Urinary bladder (tissue), 3 donors: ENCODE measurements at regions not wholly inside any gene's neighbourhood (a gene's known extent, or its start where the extent isn't known, plus 50 kb on each side); places are given as distances from the start of the nearest gene placed in this dataset.

Experiments used
- DNase-seq: peaks from one replicate; pipeline ENCODE4 v3.0.0-alpha.2; 2015; ENCODE audit errors: extremely low spot score
- H3K27ac ChIP-seq: one replicate; pipeline ENCODE4 v1.5.1; 2013; ENCODE audit warnings: low read depth, mild to moderate bottlenecking, moderate library complexity
- H3K36me3 ChIP-seq: one replicate; pipeline ENCODE4 v1.6.1; 2013; ENCODE audit warnings: mild to moderate bottlenecking, moderate library complexity; ENCODE audit not compliant: insufficient read depth
- H3K4me1 ChIP-seq: one replicate; pipeline ENCODE4 v1.6.1; 2013; ENCODE audit warnings: mild to moderate bottlenecking, moderate library complexity; ENCODE audit not compliant: insufficient read depth
- H3K4me3 ChIP-seq: one replicate; pipeline ENCODE4 v1.5.1; 2013; ENCODE audit warnings: low read depth, low read length
- WGBS: extraction: QIAGEN DNeasy Blood & Tissue Kit; methylation state at CpG from one replicate; pipeline ENCODE4 v1.1.7; 2013; 5-methylcytosine and 5-hydroxymethylcytosine counted together
- donor health status: healthy with polysubstance abuse.
- donor health status: healthy.

GRCh38 chr10:8225187-8225586 lies 170.7 kb downstream of the GATA3 start:
- 60% methylated on average over 3 of the region's 3 CpGs for WGBS
- no peak overlapping the region for H3K27ac ChIP-seq
- H3K4me1 ChIP-seq, result no peaks in the 10 kb centered on the region
- no peaks in the 10 kb centered on the region for H3K36me3 ChIP-seq
- no peak overlapping the region for H3K4me3 ChIP-seq
- peak; percentile 15 for DNase-seq

- Histone ChIP-seq H3K4me3 (no peak overlapping the region), H3K36me3 (no peaks in the 10 kb centered on the region), H3K27ac (no peak overlapping the region), H3K4me1 (no peaks in the 10 kb centered on the region)
- 87% methylated on average over 6 of the region's 6 CpGs for WGBS
- no peak for DNase-seq
Observed at GRCh38 chr10:8227246-8227645, 172.8 kb downstream of the GATA3 start.

- no peaks in the 10 kb centered on the region for H3K4me1 ChIP-seq
- 50% methylated on average over 3 of the region's 3 CpGs for WGBS
- no peaks in the 10 kb centered on the region for H3K36me3 ChIP-seq
- H3K4me3 ChIP-seq, result no peak overlapping the region
- no peak for DNase-seq
- H3K27ac ChIP-seq, result no peak overlapping the region
Observed at GRCh38 chr10:8229153-8229552, 174.7 kb downstream of the GATA3 start.

- Histone ChIP-seq H3K4me1 (no peaks in the 10 kb centered on the region), H3K4me3 (no peak overlapping the region), H3K36me3 (no peaks in the 10 kb centered on the region), H3K27ac (no peak overlapping the region)
- WGBS, result 95% methylated on average over 1 of the region's 1 CpG
- DNase-seq, result no peak
Observed at GRCh38 chr10:8230902-8231301, 176.4 kb downstream of the GATA3 start.

GRCh38 chr10:8233049-8233448 lies 178.6 kb downstream of the GATA3 start:
- Histone ChIP-seq H3K4me1 (no peaks in the 10 kb centered on the region), H3K27ac (no peak overlapping the region), H3K36me3 (no peaks in the 10 kb centered on the region), H3K4me3 (no peak overlapping the region)
- 70% methylated on average over 3 of the region's 3 CpGs for WGBS
- no peak for DNase-seq

- Histone ChIP-seq H3K4me1 (no peaks in the 10 kb centered on the region), H3K4me3 (no peak overlapping the region), H3K27ac (no peak overlapping the region), H3K36me3 (no peaks in the 10 kb centered on the region)
- WGBS, result 73% methylated on average over 7 of the region's 7 CpGs
- DNase-seq, result no peak
Observed at GRCh38 chr10:8233832-8234259, 179.4 kb downstream of the GATA3 start.

- no peak for DNase-seq
- H3K4me1 ChIP-seq, result no peaks in the 10 kb centered on the region
- 85% methylated on average over 25 of the region's 25 CpGs for WGBS
- no peak overlapping the region for H3K4me3 ChIP-seq
- no peak overlapping the region for H3K27ac ChIP-seq
- no peaks in the 10 kb centered on the region for H3K36me3 ChIP-seq
Observed at GRCh38 chr10:8235253-8236027, 181.0 kb downstream of the GATA3 start.

- DNase-seq, result no peak
- no peaks in the 10 kb centered on the region for H3K36me3 ChIP-seq
- H3K4me3 ChIP-seq, result no peak overlapping the region
- 44% methylated on average over 7 of the region's 7 CpGs for WGBS
- no peaks in the 10 kb centered on the region for H3K4me1 ChIP-seq
- H3K27ac ChIP-seq, result no peak overlapping the region
Observed at GRCh38 chr10:8238986-8239385, 184.5 kb downstream of the GATA3 start.

- WGBS, result 67% methylated on average over 2 of the region's 2 CpGs
- no peak for DNase-seq
- Histone ChIP-seq H3K27ac (no peak overlapping the region), H3K4me1 (no peaks in the 10 kb centered on the region), H3K4me3 (no peak overlapping the region), H3K36me3 (no peaks in the 10 kb centered on the region)
Observed at GRCh38 chr10:8240861-8241260, 186.4 kb downstream of the GATA3 start.

- Histone ChIP-seq H3K4me3 (no peak overlapping the region), H3K36me3 (no peaks in the 10 kb centered on the region), H3K4me1 (no peaks in the 10 kb centered on the region), H3K27ac (no peak overlapping the region)
- 85% methylated on average over 8 of the region's 8 CpGs for WGBS
- no peak for DNase-seq
Observed at GRCh38 chr10:8242295-8242872, 187.9 kb downstream of the GATA3 start.

GRCh38 chr10:8245131-8245813 lies 190.8 kb downstream of the GATA3 start:
- Histone ChIP-seq H3K4me3 (no peak overlapping the region), H3K4me1 (no peaks in the 10 kb centered on the region), H3K36me3 (no peaks in the 10 kb centered on the region), H3K27ac (no peak overlapping the region)
- no peak for DNase-seq
- WGBS, result 30% methylated on average over 8 of the region's 8 CpGs

- Histone ChIP-seq H3K36me3 (no peaks in the 10 kb centered on the region), H3K4me1 (no peaks in the 10 kb centered on the region), H3K4me3 (no peak overlapping the region), H3K27ac (no peak overlapping the region)
- DNase-seq, result no peak
- WGBS, result 82% methylated on average over 3 of the region's 3 CpGs
Observed at GRCh38 chr10:8245814-8246142, 191.3 kb downstream of the GATA3 start.

GRCh38 chr10:8246548-8246947 lies 192.1 kb downstream of the GATA3 start:
- 92% methylated on average over 2 of the region's 2 CpGs for WGBS
- H3K27ac ChIP-seq, result no peak overlapping the region
- no peaks in the 10 kb centered on the region for H3K4me1 ChIP-seq
- no peak overlapping the region for H3K4me3 ChIP-seq
- DNase-seq, result no peak
- H3K36me3 ChIP-seq, result no peaks in the 10 kb centered on the region

GRCh38 chr10:8247191-8247590 lies 192.7 kb downstream of the GATA3 start:
- Histone ChIP-seq H3K27ac (no peak overlapping the region), H3K4me1 (no peaks in the 10 kb centered on the region), H3K36me3 (no peaks in the 10 kb centered on the region), H3K4me3 (no peak overlapping the region)
- WGBS, result 96% methylated on average over 2 of the region's 2 CpGs
- DNase-seq, result no peak
